TTC549 (cell line): ENCODE measurements at regions not wholly inside any gene's neighbourhood (a gene's known extent, or its start where the extent isn't known, plus 50 kb on each side); places are given as distances from the start of the nearest gene placed in this dataset.
"Not testable (repeated sequence)": the region's sequence is repeated elsewhere in the genome, so short reads cannot be mapped to it uniquely, and the experiment has no call there.

Experiments
- FAIRE-seq: peaks from 2 replicates; lab custom pipeline; 2012; peaks lifted over from hg19 to GRCh38; lab: Jason Lieb, UNC

GRCh38 chr6:141056945-141057625, 1075.6 kb upstream of the GJE1 start:
- no peak for FAIRE-seq

GRCh38 chr6:141050471-141050870, 1082.3 kb upstream of the GJE1 start:
- FAIRE-seq: no peak

- FAIRE-seq: no peak
These were observed 1084.3 kb upstream of the GJE1 start for GRCh38 chr6:141048451-141048850.

- not testable (repeated sequence) for FAIRE-seq
These were observed 1086.2 kb upstream of the GJE1 start for GRCh38 chr6:141046496-141046895.

GRCh38 chr6:141041596-141042087, 1091.1 kb upstream of the GJE1 start:
- no peak for FAIRE-seq

- FAIRE-seq: no peak
These were observed 1097.2 kb upstream of the GJE1 start for GRCh38 chr6:141035312-141036200.

- no peak for FAIRE-seq
These were observed 1099.6 kb upstream of the GJE1 start for GRCh38 chr6:141033101-141033500.

- FAIRE-seq: no peak
These were observed 1102.8 kb upstream of the GJE1 start for GRCh38 chr6:141029908-141030307.

GRCh38 chr6:141028791-141029280, 1103.9 kb upstream of the GJE1 start:
- no peak for FAIRE-seq

- no peak for FAIRE-seq
These were observed 1106.2 kb upstream of the GJE1 start for GRCh38 chr6:141026504-141026903.

GRCh38 chr6:141024526-141024925, 1108.2 kb upstream of the GJE1 start:
- FAIRE-seq: no peak

GRCh38 chr6:141017941-141018340, 1114.8 kb upstream of the GJE1 start:
- no peak for FAIRE-seq

- FAIRE-seq: no peak
These were observed 1131.8 kb upstream of the GJE1 start for GRCh38 chr6:141000917-141001316.

GRCh38 chr6:140993515-140993914, 1139.2 kb upstream of the GJE1 start:
- FAIRE-seq: no peak

- FAIRE-seq: no peak
These were observed 1140.0 kb upstream of the GJE1 start for GRCh38 chr6:140992678-140993077.

- no peak for FAIRE-seq
These were observed 1143.9 kb upstream of the GJE1 start for GRCh38 chr6:140988780-140989179.

- FAIRE-seq: no peak
These were observed 1145.2 kb upstream of the GJE1 start for GRCh38 chr6:140987364-140988155.

- no peak for FAIRE-seq
These were observed 1146.9 kb upstream of the GJE1 start for GRCh38 chr6:140985679-140986275.

GRCh38 chr6:140980265-140980887, 1152.3 kb upstream of the GJE1 start:
- FAIRE-seq: no peak

- FAIRE-seq: no peak
These were observed 1153.1 kb upstream of the GJE1 start for GRCh38 chr6:140979642-140980091.

- no peak for FAIRE-seq
These were observed 1155.3 kb upstream of the GJE1 start for GRCh38 chr6:140977403-140977802.
